Activated naive CD4-positive, alpha-beta T cell treated with Interleukin-2 at 50 U/mL for 16 hours (primary cell): ENCODE measurements at regions not wholly inside any gene's neighbourhood (a gene's known extent, or its start where the extent isn't known, plus 50 kb on each side); places are given as distances from the start of the nearest gene placed in this dataset.
"Not testable (repeated sequence)": the region's sequence is repeated elsewhere in the genome, so short reads cannot be mapped to it uniquely, and the experiment has no call there.

Experiments
- DNase-seq: peaks from one replicate; pipeline ENCODE4 v3.0.0-alpha.2; 2020

- DNase-seq = no peak
Measured at GRCh38 chrX:25442499-25442898, 426.7 kb upstream of the ARX start.

- DNase-seq = no peak
Measured at GRCh38 chrX:25433307-25433706, 417.5 kb upstream of the ARX start.

GRCh38 chrX:25432396-25432795 is 416.6 kb upstream of the ARX start:
- DNase-seq = no peak

- no peak for DNase-seq
Measured at GRCh38 chrX:25427873-25428555, 412.2 kb upstream of the ARX start.

DNA sequence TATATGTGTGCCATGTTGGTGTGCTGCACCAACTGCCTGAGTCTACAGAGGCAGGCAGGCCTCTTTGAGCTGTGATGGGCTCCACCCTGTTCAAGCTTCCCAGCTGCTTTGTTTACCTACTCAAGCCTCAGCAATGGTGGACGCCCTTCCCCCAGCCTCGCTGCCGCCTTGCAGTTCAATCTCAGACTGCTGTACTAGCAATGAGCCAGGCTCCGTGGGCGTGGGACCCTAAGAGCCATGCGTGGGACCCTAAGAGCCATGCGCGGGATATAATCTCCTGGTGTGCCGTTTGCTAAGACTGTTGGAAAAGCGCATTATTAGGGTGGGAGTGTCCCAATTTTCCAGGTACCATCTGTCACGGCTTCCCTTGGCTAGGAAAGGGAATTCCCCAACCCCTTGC is 388.4 kb upstream of the ARX start:
- DNase-seq = not testable (repeated sequence)

DNA sequence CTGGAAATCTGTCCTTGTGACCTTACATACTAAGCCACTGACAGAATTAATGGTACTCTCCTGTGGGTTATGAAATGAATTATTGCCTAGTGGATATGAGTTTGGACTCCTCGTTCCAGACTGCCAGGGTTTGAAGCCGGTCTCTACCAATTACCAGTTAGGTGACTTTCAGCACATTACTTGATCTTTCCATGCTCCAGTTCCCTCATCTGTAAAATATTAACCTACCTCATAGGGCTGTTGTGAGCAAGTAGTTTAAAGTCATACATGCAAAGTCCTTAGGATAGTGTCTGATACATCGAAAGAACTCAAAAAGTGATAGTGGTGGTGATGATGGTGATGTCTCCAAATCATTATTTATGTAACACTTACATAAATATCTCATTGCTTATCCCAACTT is 373.5 kb upstream of the ARX start:
- no peak for DNase-seq

DNA sequence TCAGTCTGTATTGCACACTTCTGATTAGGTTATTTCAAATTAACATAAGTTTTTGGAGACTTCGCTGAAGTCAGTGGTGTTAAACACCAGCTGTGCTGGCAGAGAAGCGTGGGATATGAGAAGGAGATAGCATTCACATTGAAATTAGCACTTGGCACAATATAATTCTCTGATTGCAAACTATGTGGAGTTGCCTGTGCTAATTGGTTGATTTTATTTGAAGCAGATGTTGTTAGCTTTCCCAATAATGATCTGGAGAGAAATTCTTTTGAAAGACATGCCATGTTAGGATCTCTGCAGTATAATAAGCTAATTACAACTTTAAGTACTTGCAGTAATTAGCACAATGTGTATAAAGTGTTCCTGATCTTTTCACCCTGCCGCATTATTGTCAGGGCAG is 367.4 kb upstream of the ARX start:
- DNase-seq = no peak

- DNase-seq = no peak
Measured at GRCh38 chrX:25356456-25356855, 340.7 kb upstream of the ARX start.

DNA sequence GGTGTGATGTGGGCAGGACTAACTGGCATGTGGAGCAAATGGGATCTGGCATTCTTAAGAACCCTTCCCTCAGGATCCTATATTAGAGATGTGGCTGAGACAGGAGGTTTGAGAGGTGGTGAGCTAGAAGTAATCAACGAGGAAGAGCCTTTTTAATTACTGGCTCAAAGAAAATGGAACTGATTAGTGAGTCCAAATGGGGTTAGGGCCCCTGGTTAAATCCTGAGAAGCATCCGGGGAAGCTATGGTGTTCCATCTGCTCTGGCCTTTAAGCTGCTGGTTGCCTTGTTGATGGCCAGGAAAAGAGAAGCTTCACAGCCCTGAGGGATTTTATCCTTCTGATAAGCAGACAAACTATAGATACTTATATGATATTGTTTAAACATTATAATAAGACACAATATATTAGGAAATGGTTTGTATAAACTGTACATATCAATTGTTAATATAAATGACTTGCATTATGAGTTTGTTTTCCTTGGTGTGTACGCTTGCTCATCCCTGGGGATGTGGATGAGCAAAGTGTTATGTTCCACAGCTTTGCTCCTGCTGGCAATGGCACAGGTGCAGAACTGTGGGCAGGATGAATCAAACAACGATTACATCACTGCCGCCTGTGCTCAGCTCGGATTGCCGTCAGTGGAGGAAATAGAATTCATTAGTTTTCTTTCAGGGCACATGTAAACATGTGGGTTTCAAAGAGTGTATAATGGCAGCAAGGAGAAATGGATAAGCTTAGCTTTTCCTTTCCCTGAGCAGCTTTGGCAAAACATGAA is 328.6 kb upstream of the ARX start:
- DNase-seq = no peak

- no peak for DNase-seq
Measured at GRCh38 chrX:25343060-25343459, 327.3 kb upstream of the ARX start.

- DNase-seq = no peak
Measured at GRCh38 chrX:25337841-25338240, 322.1 kb upstream of the ARX start.

GRCh38 chrX:25300994-25301393 is 285.2 kb upstream of the ARX start:
- DNase-seq = no peak

- DNase-seq = no peak
Measured at GRCh38 chrX:25296850-25297249, 281.1 kb upstream of the ARX start.

DNA sequence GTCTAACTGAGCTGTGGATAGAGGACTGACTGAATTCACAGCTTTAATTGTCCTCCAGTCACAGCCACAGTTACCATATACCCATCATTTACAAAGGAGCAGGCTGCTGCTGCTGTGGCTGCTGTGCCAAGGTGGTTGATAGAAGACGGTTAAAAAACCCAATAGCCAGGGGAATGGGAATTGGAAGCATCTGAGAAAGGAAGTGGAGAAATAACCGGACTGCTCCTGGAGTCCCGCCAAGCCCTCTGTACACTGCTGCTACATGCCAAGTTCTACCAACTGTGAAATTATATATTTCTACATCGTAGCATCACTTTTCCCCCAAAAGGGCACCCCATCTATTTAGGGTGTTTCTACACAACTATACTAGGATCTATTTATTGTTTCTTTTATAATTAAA is 279.7 kb upstream of the ARX start:
- no peak for DNase-seq

GRCh38 chrX:25290132-25290531 is 274.4 kb upstream of the ARX start:
- DNase-seq = no peak

GRCh38 chrX:25288676-25289075 is 272.9 kb upstream of the ARX start:
- DNase-seq = no peak

DNA sequence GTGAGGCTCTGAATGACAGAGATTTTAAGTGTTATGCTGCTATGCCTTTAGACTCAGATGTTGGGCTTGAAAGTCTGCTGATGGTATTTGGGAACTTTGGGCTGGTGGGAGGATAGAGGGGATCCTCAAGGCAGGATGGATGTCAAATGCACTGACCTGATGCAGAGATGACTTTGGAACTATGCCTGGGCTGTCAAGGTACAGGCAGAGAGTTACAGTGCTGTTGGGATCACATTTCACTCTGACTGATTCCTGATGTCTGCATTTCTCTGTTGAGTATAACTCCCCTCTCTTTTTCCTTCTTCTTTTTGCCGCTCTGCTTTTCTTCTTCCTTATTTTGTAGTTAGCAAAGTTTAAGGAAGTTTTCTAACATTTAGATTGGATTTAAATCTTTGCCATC is 271.8 kb upstream of the ARX start:
- DNase-seq = no peak

GRCh38 chrX:25285598-25285997 is 269.8 kb upstream of the ARX start:
- no peak for DNase-seq

- DNase-seq = no peak
Measured at GRCh38 chrX:25279510-25279909, 263.7 kb upstream of the ARX start.

GRCh38 chrX:25278341-25278740 is 262.6 kb upstream of the ARX start:
- no peak for DNase-seq

DNA sequence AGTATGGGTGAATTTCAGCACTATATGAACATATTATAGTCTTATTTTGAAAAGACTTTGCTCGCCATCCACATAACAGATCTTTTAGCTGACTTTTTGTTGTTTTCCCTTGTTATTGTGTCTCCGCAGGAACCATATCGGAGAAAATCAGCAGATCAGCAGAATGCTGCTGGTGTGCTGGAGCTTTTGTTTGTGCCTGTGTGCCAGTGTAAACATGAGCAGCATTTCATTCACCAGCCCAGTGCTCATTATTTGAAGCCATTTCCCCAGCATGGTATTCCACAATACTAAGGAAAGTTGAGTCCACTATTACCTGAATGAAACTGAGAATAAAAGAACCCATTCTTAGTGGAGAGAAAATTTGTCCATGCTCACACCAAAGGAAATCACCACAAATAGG is 261.8 kb upstream of the ARX start:
- DNase-seq = no peak

GRCh38 chrX:25275159-25275558 is 259.4 kb upstream of the ARX start:
- no peak for DNase-seq

DNA sequence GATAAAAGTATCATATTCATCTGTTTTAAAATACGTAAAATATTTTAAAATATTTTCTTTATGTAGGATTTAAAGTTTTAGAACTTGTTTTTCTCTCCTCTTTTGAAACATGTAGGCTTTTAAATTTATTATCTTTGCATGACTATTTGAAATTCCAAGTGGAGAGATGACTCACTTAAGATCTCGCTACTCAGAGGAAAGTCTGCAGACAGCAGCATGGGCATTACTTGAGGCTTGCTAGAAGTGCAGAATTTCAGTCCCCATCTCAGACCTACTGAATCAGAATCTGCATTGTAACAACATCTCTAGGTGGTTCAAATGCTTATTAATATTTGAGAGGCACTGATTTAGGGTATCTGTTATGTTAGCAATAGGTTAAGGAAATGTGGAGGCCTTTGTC is 225.7 kb upstream of the ARX start:
- no peak for DNase-seq

DNA sequence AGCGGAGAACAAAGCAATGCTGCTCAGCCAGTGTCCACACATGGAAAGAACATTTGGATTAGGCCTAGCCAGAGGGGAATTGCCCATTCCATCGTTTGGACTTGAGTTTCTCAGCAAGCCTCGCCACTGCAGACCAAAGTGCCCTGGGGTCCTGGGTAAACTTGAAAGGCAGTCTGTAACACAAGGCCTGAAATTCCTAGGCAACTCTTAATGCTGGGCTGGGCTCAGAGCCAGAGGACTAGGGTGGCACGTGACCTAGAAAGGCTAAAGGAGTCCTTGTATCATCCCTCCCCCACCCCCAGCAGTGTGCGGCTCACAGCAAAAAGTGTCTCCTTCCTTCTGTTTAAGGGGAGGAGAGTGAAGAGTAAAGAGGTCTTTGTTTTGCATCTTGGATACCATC is 210.4 kb upstream of the ARX start:
- no peak for DNase-seq

DNA sequence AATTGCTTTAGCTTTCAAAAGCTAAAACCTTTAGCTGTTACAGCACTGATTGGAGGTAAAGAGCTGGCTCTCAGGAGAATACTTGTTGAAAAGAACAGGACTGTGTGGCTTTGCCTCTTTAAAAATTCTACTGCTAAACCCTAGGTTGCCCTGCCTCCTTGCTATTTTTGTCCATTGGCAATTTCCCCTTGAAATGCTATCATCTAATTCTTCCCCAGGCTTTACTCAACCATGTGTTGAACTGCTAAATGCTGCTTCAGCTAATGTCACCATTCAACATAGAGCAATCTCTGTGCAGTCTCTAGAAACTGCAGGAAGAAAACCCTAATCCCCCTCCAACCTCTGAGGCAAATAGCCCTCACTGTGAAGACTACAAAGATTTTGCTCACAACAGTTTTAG is 203.7 kb upstream of the ARX start:
- DNase-seq = no peak
